ENCODE measurements at regions not wholly inside any gene's neighbourhood (a gene's known extent, or its start where the extent isn't known, plus 50 kb on each side); places are given as distances from the start of the nearest gene placed in this dataset.

DNA sequence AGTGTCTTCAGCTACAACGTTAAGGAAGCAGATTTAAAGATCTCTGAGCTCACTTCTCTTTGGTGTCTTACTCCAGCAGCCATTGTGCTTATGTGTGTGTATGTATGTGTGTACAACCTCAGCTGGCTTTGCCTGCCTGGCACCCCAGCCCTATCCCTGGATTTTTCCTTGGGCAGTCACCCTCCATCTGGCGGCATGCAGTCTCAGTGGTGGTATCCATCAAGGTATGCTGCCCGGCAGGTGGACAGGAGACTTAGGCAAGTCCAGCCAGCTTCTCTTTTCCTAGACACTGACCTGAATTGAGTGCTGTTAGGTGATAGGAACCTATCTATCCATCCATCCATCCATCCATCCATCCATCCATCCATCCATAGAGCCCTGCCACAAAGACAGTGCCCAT is 280.8 kb upstream of the CCL2 start:
- ChIA-PET CTCF (interaction anchor here (0.7 kb wide), 1 partner anchor 146 kb away, joined by 3 read pairs; no protein-coding TSS in a partner anchor), POLR2A (ENCODE audit: low non-redundant PET) (no interaction called here)
- TF ChIP-seq, protein P1, sequence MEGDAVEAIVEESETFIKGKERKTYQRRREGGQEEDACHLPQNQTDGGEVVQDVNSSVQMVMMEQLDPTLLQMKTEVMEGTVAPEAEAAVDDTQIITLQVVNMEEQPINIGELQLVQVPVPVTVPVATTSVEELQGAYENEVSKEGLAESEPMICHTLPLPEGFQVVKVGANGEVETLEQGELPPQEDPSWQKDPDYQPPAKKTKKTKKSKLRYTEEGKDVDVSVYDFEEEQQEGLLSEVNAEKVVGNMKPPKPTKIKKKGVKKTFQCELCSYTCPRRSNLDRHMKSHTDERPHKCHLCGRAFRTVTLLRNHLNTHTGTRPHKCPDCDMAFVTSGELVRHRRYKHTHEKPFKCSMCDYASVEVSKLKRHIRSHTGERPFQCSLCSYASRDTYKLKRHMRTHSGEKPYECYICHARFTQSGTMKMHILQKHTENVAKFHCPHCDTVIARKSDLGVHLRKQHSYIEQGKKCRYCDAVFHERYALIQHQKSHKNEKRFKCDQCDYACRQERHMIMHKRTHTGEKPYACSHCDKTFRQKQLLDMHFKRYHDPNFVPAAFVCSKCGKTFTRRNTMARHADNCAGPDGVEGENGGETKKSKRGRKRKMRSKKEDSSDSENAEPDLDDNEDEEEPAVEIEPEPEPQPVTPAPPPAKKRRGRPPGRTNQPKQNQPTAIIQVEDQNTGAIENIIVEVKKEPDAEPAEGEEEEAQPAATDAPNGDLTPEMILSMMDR (conservative IDR thresholded peaks at IDR 0.05; ENCODE audit: low read depth) = no peak
- H3K27ac ChIP-seq = no peak overlapping the region
- DNase-seq (ENCODE audit: low spot score) = no peak

DNA sequence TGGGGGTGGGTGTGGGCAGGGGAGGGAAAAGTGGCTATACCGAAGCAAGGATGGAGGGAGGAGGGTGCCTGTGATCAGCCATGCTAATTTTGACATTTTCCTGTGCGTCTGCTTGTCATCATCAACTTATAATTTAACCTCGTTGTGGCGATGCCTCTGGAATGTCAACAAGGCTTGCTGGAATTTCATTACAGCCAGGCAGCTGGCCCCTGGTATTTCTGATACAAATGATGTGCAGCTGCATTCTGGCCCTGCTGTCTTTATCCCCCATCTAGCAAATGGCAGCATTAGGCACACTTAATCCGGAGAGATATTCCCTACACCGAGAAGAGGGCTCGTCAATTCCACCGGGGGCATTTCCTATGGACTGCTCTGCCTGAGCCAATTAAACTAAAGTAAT is 278.3 kb upstream of the CCL2 start:
- ChIA-PET CTCF (no interaction called here), POLR2A (ENCODE audit: low non-redundant PET) (no interaction called here)
- no peak for DNase-seq (ENCODE audit: low spot score)
- TF ChIP-seq, protein P1 (conservative IDR thresholded peaks at IDR 0.05; ENCODE audit: low read depth) = no peak
- H3K27ac ChIP-seq = no peak overlapping the region

DNA sequence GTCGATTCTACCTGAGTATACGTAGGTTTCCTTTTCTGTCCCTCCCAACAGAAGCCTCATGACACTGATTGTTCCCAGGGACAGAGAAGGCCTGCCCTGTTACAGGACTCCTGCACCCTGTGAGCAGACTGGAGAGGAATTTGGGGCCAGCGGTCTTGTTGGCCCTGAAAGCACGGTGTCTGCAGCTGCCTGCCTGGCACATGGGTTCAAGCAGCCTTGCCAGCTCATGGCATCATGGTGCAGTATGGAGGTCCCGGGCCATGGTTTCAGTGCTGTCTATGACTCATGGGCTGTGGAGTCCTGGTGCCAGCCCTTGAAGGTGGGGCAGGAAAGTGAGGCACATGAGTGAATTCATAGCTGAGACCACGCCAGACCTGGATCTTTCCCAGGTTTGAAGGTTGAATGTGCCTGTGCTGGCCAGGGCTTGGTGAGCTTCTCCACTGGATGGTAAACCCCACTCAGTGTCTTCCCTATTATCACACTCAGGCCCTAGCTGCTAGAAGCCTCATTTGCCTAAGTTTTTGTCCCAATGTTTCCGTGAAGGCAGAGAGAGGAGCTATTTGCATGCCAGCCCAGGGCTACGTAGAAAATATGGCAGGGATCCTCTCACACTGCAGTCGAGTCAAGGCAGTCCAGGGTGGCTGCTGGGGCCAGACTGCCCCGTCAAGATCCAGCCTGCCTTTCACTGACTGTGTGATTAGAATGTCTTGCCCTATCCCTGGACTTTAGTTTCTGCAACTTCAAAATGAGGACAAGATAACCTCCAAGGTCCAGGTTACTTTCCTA is 277.2 kb upstream of the CCL2 start:
- no peak overlapping the region for H3K27ac ChIP-seq
- DNase-seq (ENCODE audit: low spot score) = no peak
- TF ChIP-seq, protein P1 (conservative IDR thresholded peaks at IDR 0.05; ENCODE audit: low read depth) = no peak
- ChIA-PET POLR2A (ENCODE audit: low non-redundant PET) (no interaction called here), CTCF (interaction anchor here (0.7 kb wide), 1 partner anchor 66 kb away, joined by 3 read pairs; no protein-coding TSS in a partner anchor)

DNA sequence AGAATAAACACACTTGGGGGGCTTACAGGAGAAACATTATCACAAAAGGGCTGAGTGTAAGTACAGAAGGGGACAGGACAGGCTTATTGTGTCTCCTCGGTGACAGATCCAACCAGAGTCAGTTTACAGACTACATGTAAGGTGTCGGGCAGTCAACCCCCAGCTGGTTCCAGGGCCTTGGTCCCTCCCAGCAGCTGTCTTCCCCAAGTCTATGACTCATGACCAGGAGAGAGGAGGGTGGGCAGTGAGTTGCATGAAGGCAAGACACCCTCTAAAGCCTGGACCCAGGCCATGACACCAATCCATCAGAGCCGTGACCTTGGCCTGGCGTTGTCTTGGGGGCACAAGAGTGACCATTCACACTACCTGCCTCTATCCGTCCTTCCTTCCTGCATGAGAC is 276.2 kb upstream of the CCL2 start:
- TF ChIP-seq, protein P1 (conservative IDR thresholded peaks at IDR 0.05; ENCODE audit: low read depth) = no peak
- no peak overlapping the region for H3K27ac ChIP-seq
- ChIA-PET POLR2A (ENCODE audit: low non-redundant PET) (no interaction called here), CTCF (no interaction called here)
- DNase-seq (ENCODE audit: low spot score) = no peak

DNA sequence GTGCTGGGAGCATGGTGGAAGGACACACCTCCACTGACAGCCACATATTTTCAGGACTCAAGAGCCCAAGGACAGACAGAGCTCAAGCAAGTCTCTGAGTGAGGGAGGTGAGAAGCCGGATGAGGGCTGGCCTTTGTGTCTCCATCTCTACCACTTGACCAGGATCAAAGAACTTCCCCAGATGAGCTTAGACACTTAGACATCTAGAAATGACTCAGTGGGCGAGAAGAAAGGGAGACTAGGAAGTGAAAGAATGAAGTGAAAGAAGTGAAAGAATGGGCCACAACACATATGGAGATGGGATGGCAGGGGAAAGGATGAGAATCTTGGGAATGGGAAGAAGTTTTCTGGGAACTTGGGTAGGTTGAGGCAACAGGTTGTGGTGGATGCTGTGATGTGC is 274.9 kb upstream of the CCL2 start:
- TF ChIP-seq, protein P1 (conservative IDR thresholded peaks at IDR 0.05; ENCODE audit: low read depth) = no peak
- DNase-seq (ENCODE audit: low spot score) = no peak
- H3K27ac ChIP-seq = no peak overlapping the region
- CTCF ChIA-PET = no interaction called here
- POLR2A ChIA-PET (ENCODE audit: low non-redundant PET) = no interaction called here

DNA sequence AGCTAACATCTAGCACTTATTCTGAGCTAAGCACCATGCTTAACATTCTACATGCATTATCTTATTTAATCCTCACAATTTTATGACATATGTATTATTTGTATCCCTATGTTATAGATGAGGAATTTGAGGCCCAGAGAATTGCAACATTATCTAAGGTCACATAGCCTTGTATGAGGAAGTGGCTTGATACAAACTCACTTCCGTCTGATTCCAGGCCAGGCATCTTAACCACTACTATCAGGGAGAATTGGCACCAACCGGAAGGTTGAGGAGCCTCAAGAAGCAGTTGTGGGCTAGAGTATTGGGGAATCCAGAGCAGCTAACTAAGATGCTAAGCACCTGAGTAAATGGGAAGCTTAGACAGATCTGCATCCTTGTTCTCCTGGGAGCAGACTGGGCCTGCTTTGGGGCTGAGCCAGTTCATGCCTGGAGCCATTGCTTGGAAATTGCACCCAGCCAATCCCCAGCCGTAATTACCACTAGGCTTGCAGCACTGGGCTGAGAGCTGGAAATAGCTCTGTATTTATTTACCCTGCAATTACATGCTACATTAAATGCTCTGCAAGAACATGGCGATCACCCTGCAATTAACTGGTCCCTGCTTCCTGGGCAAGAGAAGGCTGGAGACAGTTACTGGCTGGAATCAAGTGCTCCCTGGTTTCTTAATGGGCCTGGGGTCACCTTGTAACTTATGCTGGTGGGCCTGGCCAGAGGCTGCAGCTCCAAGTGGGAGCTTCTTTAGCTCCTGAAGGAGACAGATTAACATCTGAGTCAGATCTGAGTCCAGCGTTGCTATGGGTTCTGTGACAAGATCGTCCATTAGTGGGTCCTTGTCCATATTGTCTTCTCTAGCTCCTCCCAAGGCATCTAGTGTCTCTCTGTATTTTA is 273.1 kb upstream of the CCL2 start:
- POLR2A ChIA-PET (ENCODE audit: low non-redundant PET) = no interaction called here
- no peak for DNase-seq (ENCODE audit: low spot score)
- H3K27ac ChIP-seq = no peak overlapping the region
- CTCF ChIA-PET = no interaction called here
- TF ChIP-seq, protein P1 (conservative IDR thresholded peaks at IDR 0.05; ENCODE audit: low read depth) = no peak
